Endothelial cell of umbilical vein (primary cell): ENCODE measurements at regions not wholly inside any gene's neighbourhood (a gene's known extent, or its start where the extent isn't known, plus 50 kb on each side); places are given as distances from the start of the nearest gene placed in this dataset.

ENCODE experiments used
- EZH2 ChIP-seq: IDR thresholded peaks from 2 replicates; pipeline ENCODE4 v1.6.1; 2012; ENCODE audit warnings: borderline replicate concordance, low read depth, mild to moderate bottlenecking, moderate library complexity, low read length, inconsistent platforms; ENCODE audit not compliant: severe bottlenecking
- FOS ChIP-seq: IDR thresholded peaks from 2 replicates; pipeline ENCODE4 v1.6.1; 2011; ENCODE audit warnings: mild to moderate bottlenecking, low read length, moderate library complexity, borderline replicate concordance; ENCODE audit not compliant: insufficient read depth
- GATA2 ChIP-seq: IDR thresholded peaks from 2 replicates; pipeline ENCODE4 v1.7.0; 2011; ENCODE audit warnings: low read depth, mild to moderate bottlenecking, moderate library complexity, mixed read lengths, low read length; ENCODE audit not compliant: insufficient read length, insufficient read depth
- MYC ChIP-seq: IDR thresholded peaks from one replicate; pipeline ENCODE4 v1.6.1; 2011; ENCODE audit warnings: mild to moderate bottlenecking, low read depth, low read length
- POLR2A ChIP-seq: IDR thresholded peaks from 2 replicates; pipeline ENCODE4 v1.6.1; 2012; ENCODE audit warnings: low read depth, mild to moderate bottlenecking, control low read depth, low read length
- POLR2AphosphoS5 ChIP-seq: IDR thresholded peaks from 2 replicates; pipeline ENCODE4 v1.6.1; 2012; ENCODE audit warnings: low read depth, mild to moderate bottlenecking, control low read depth, low read length, moderate library complexity; ENCODE audit not compliant: insufficient read depth
- TF ChIP-seq, protein P1 (sequence below), 2 donors: IDR thresholded peaks; 1 replicate in 1 of 2; 2 replicates in 1 of 2; pipeline ENCODE4 v1.5.1; 2011; ENCODE audit warnings: low read length in 2 of 2, mild to moderate bottlenecking in 2 of 2, moderate library complexity in 2 of 2, control low read depth in 1 of 2, inconsistent platforms in 1 of 2, low read depth in 1 of 2; ENCODE audit not compliant: insufficient read depth in 1 of 2; ENCODE audit errors: extremely low read depth in 1 of 2

DNA sequence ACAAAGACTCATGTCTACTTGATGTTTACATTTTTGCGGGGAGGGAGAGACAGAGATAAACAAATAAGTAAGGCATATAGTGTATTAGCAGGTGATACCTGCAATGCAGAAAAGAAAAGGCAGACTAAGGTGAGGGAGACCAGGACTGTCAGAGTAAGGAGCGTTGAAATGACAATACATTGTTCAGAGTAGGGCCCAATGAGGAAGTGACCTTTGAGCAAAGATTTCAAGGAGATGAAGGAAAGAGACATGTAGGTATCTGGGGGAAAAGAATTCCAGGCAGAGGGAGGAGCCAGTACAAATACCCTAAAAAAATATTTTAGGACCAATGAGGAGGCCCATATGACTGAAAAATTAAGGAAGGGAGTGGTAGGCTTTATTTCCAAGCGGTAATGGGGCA lies 162.7 kb upstream of the PRSS1 start:
- TF ChIP-seq EZH2 (no peak), POLR2AphosphoS5 (no peak), POLR2A (no peak), FOS (no peak), MYC (no peak), GATA2 (no peak)
- TF ChIP-seq, protein P1, sequence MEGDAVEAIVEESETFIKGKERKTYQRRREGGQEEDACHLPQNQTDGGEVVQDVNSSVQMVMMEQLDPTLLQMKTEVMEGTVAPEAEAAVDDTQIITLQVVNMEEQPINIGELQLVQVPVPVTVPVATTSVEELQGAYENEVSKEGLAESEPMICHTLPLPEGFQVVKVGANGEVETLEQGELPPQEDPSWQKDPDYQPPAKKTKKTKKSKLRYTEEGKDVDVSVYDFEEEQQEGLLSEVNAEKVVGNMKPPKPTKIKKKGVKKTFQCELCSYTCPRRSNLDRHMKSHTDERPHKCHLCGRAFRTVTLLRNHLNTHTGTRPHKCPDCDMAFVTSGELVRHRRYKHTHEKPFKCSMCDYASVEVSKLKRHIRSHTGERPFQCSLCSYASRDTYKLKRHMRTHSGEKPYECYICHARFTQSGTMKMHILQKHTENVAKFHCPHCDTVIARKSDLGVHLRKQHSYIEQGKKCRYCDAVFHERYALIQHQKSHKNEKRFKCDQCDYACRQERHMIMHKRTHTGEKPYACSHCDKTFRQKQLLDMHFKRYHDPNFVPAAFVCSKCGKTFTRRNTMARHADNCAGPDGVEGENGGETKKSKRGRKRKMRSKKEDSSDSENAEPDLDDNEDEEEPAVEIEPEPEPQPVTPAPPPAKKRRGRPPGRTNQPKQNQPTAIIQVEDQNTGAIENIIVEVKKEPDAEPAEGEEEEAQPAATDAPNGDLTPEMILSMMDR (IDR thresholded peaks at IDR 0.05; ENCODE audit: extremely low read depth in 1 of 2, insufficient read depth in 1 of 2, low read depth in 1 of 2, low read length in 2 of 2): no peak
